ENCODE measurements at regions not wholly inside any gene's neighbourhood (a gene's known extent, or its start where the extent isn't known, plus 50 kb on each side); places are given as distances from the start of the nearest gene placed in this dataset.

GRCh38 chr4:180617196-180617595 lies 1626.0 kb upstream of the TENM3 start (continued):
- TF ChIP-seq HOXD1 (CRISPR knock-in tag; IDR thresholded peaks at IDR 0.05): no peak
- no peak for TF ChIP-seq ZNF605 (CRISPR knock-in tag; IDR thresholded peaks at IDR 0.05)
- TF ChIP-seq HNRNPK (IDR thresholded peaks at IDR 0.05; ENCODE audit: low read depth, low read length, poor library complexity, severe bottlenecking): no peak
- TF ChIP-seq ZSCAN5A (CRISPR knock-in tag; IDR thresholded peaks at IDR 0.05; ENCODE audit: borderline replicate concordance): no peak
- no peak for TF ChIP-seq BRF2 (CRISPR knock-in tag; IDR thresholded peaks at IDR 0.05)
- TF ChIP-seq NFYB (CRISPR knock-in tag; IDR thresholded peaks at IDR 0.05): peak; percentile 40; the same call in 1 of the 2 replicates
- no peak for TF ChIP-seq NCOA1 (CRISPR knock-in tag; IDR thresholded peaks at IDR 0.05)
- no peak for TF ChIP-seq MAFK (conservative IDR thresholded peaks at IDR 0.05 in 1 of 2, IDR thresholded peaks at IDR 0.05 in 1 of 2; ENCODE audit: low read length in 2 of 2)
- no peak for TF ChIP-seq ATF7 (IDR thresholded peaks at IDR 0.05)
- TF ChIP-seq ATF7 (CRISPR knock-in tag; IDR thresholded peaks at IDR 0.05): no peak
- peak; percentile 95 for TF ChIP-seq FOSL2 (CRISPR knock-in tag; IDR thresholded peaks at IDR 0.05)
- peak; percentile 50; the same call in 1 of the 2 replicates for TF ChIP-seq TBX3 (IDR thresholded peaks at IDR 0.05; ENCODE audit: borderline replicate concordance)
- TF ChIP-seq BCL6 (CRISPR knock-in tag; IDR thresholded peaks at IDR 0.05): no peak

- POLR2A ChIA-PET: no interaction called here
- 0% methylated on average over 2 of the region's 4 CpGs for WGBS (ENCODE audit: low lambda C conversion rate)
Measured at GRCh38 chr4:180618396-180618795, 1624.8 kb upstream of the TENM3 start.

More at GRCh38 chr4:180618396-180618795, 1624.8 kb upstream of the TENM3 start:
- 0 out of 2 replicates have a peak, but pooled peaks cover 7% of the 10 kb centered on the region for H3K4me1 ChIP-seq (ENCODE audit: insufficient read depth, low read length)
- no peak overlapping the region for H3K27ac ChIP-seq (ENCODE audit: extremely low read length, insufficient read depth, low read length)
- no peak for DNase-seq (ENCODE audit: low spot score)
- no peak overlapping the region for H3K9ac ChIP-seq (ENCODE audit: insufficient read depth, low read depth, low read length)
- no peak for TF ChIP-seq NR1H2 (CRISPR knock-in tag; IDR thresholded peaks at IDR 0.05; ENCODE audit: borderline replicate concordance, low read depth)
- ATAC-seq: no peak
- H2AFZ ChIP-seq (ENCODE audit: low read length): no peak overlapping the region
- no peaks in the 10 kb centered on the region for H4K20me1 ChIP-seq (ENCODE audit: insufficient read depth, low read length)
- intact Hi-C loops (cut with micrococcal nuclease; ENCODE audit: unreplicated experiment): no loop called here
- no peaks in the 10 kb centered on the region for H3K9me3 ChIP-seq (ENCODE audit: low read length)
- no TSS peak for BruUV-seq (replicated peaks)
- FAIRE-seq: no peak
- no peaks in the 10 kb centered on the region for H3K36me3 ChIP-seq (replicated peaks in 1 of 2; ENCODE audit: control insufficient read depth in 1 of 2, insufficient read depth in 2 of 2, low read length in 2 of 2)
- 0 out of 5 replicates have a peak, but pooled peaks cover 0 to 1% of the 10 kb centered on the region in 2 experiments for H3K27me3 ChIP-seq (ENCODE audit: control insufficient read depth in 1 of 2, insufficient read depth in 2 of 2, low read length in 2 of 2)
- H3K79me2 ChIP-seq (ENCODE audit: insufficient read depth, low read length): no peaks in the 10 kb centered on the region
- CTCF ChIA-PET (ENCODE audit: low intra/inter-chr PET ratio, low total read pairs): no interaction called here
- no peak overlapping the region for H3K4me2 ChIP-seq (ENCODE audit: low read depth, low read length)
- H3K4me3 ChIP-seq (replicated peaks in 1 of 3; ENCODE audit: insufficient read depth in 1 of 3, low read depth in 2 of 3, low read length in 3 of 3): no peak overlapping the region
- in situ Hi-C loops (cut with HindIII; ENCODE audit: extremely low pct_ligation_motif_present, low pct_unique_long_range_greater_than_20kb): no loop called here

All from HepG2 (cell line).